SK-N-SH (cell line): ENCODE measurements at regions not wholly inside any gene's neighbourhood (a gene's known extent, or its start where the extent isn't known, plus 50 kb on each side); places are given as distances from the start of the nearest gene placed in this dataset.

Experiments used
- CTCF ChIA-PET: fragments of 300-600, 350-600 bp; formaldehyde crosslinking; extraction: SDS; loops from one replicate; lab custom pipeline; 2021; lab: Yijun Ruan, JAX
- POLR2A ChIA-PET: fragments of 350-600 bp; sonication (Branson Sonifier 250); formaldehyde crosslinking; extraction: SDS; loops from one replicate; lab custom pipeline; 2020; ENCODE audit warnings: antibody characterized with exemption, inconsistent platforms; lab: Yijun Ruan, JAX
- DNase-seq: peaks from one replicate; pipeline ENCODE4 v3.0.0; 2012
- H2AFZ ChIP-seq: fragments of 200-600 bp; sonication (generic); 2 replicates; pipeline ENCODE4 v1.8.1; 2016; ENCODE audit warnings: antibody characterized with exemption, mild to moderate bottlenecking, low read depth
- H3F3A ChIP-seq: fragments of 200-600 bp; sonication (generic); replicated peaks from 2 replicates; pipeline ENCODE3; 2016; ENCODE audit warnings: antibody characterized with exemption, mild to moderate bottlenecking; ENCODE audit not compliant: insufficient read depth
- H3K27ac ChIP-seq, 2 experiments: fragments of 200-500 bp in 1 of 2; fragments of 200-600 bp in 1 of 2; sonication (Bioruptor generic) in 1 of 2; sonication (generic), shearing (Covaris generic) in 1 of 2; 2 replicates each; pipeline versions ENCODE4 v1.5.1 to v1.6.1; 2014 to 2016; ENCODE audit warnings: low read depth in 2 of 2, inconsistent platforms in 1 of 2, low read length in 1 of 2, mild to moderate bottlenecking in 1 of 2, mixed read lengths in 1 of 2
- H3K27me3 ChIP-seq: fragments of 200-600 bp; sonication (generic), shearing (Covaris generic); 2 replicates; pipeline ENCODE4 v1.6.1; 2016; ENCODE audit warnings: mixed run types; ENCODE audit not compliant: insufficient read depth
- H3K36me3 ChIP-seq, 2 experiments: fragments of 200-500 bp in 1 of 2; fragments of 200-600 bp in 1 of 2; sonication (Bioruptor generic) in 1 of 2; sonication (generic) in 1 of 2; replicated peaks in 1 of 2; 2 replicates each; pipeline versions ENCODE3 to v1.5.1; 2014 to 2016; ENCODE audit warnings: low read length in 1 of 2, mild to moderate bottlenecking in 1 of 2; ENCODE audit not compliant: insufficient read depth in 2 of 2, control insufficient read depth in 1 of 2
- H3K4me1 ChIP-seq, 2 experiments: fragments of 200-500 bp in 1 of 2; fragments of 200-600 bp in 1 of 2; sonication (Bioruptor generic) in 1 of 2; sonication (generic), shearing (Covaris generic) in 1 of 2; 2 replicates each; pipeline versions ENCODE4 v1.5.1 to v1.6.1; 2014 to 2016; ENCODE audit warnings: low read depth in 1 of 2, low read length in 1 of 2, mixed run types in 1 of 2; ENCODE audit not compliant: insufficient read depth in 2 of 2, control insufficient read depth in 1 of 2
- H3K4me2 ChIP-seq: fragments of 200-600 bp; sonication (generic), shearing (Covaris generic); 2 replicates; pipeline ENCODE4 v1.6.1; 2017; ENCODE audit warnings: mixed run types
- H3K4me3 ChIP-seq, 2 experiments: fragments of 200-500 bp in 1 of 2; fragments of 200-600 bp in 1 of 2; sonication (Bioruptor generic) in 1 of 2; sonication (generic), shearing (Covaris generic) in 1 of 2; 2 replicates each; pipeline versions ENCODE4 v1.5.1 to v1.8.1; 2014 to 2016; ENCODE audit warnings: low read depth in 2 of 2, inconsistent platforms in 1 of 2, low read length in 1 of 2, mild to moderate bottlenecking in 1 of 2, mixed read lengths in 1 of 2, moderate library complexity in 1 of 2
- H3K79me2 ChIP-seq: fragments of 200-600 bp; sonication (generic); 2 replicates; pipeline ENCODE4 v1.8.1; 2017; ENCODE audit warnings: mild to moderate bottlenecking; ENCODE audit not compliant: insufficient read depth
- H3K9ac ChIP-seq: fragments of 200-600 bp; sonication (generic); 2 replicates; pipeline ENCODE4 v1.6.1; 2017; ENCODE audit warnings: mixed run types
- H3K9me2 ChIP-seq: fragments of 200-600 bp; sonication (generic); 2 replicates; pipeline ENCODE4 v1.6.1; 2017; ENCODE audit warnings: mixed run types
- H3K9me3 ChIP-seq: fragments of 200-600 bp; sonication (generic); 2 replicates; pipeline ENCODE4 v1.6.1; 2017; ENCODE audit warnings: mixed run types, mild to moderate bottlenecking, moderate library complexity
- H4K20me1 ChIP-seq: fragments of 200-600 bp; sonication (generic); 2 replicates; pipeline ENCODE4 v1.6.1; 2017; ENCODE audit warnings: mild to moderate bottlenecking, mixed run types; ENCODE audit not compliant: insufficient read depth
- CHD2 ChIP-seq: fragments of 150-350 bp; IDR thresholded peaks from 2 replicates; pipeline ENCODE4 v1.6.1; 2018; ENCODE audit warnings: low read length; ENCODE audit not compliant: partially characterized antibody
- CTCF ChIP-seq: fragments of 200-600 bp; sonication (generic); IDR thresholded peaks from 2 replicates; pipeline ENCODE4 v1.6.1; 2017; ENCODE audit warnings: antibody characterized with exemption, mild to moderate bottlenecking, moderate library complexity
- ELF1 ChIP-seq: IDR thresholded peaks from 2 replicates; pipeline ENCODE4 v1.4.0; 2012
- EP300 ChIP-seq, 2 experiments: IDR thresholded peaks; 2 replicates each; pipeline versions ENCODE4 v1.4.0 to v1.6.1; 2012; ENCODE audit warnings: borderline replicate concordance in 1 of 2, low read depth in 1 of 2, low read length in 1 of 2
- EZH2phosphoT487 ChIP-seq: fragments of 200-600 bp; sonication (generic); IDR thresholded peaks from 2 replicates; pipeline ENCODE4 v1.6.1; 2017; ENCODE audit warnings: low read depth, mixed run types, mild to moderate bottlenecking, antibody characterized with exemption, moderate library complexity, borderline replicate concordance
- FOXJ3 ChIP-seq: sonication (generic); formaldehyde crosslinking; IDR thresholded peaks from 2 replicates; pipeline ENCODE4 v1.5.1; 2020; ENCODE audit warnings: mild to moderate bottlenecking, missing genetic modification reagents
- GABPA ChIP-seq: IDR thresholded peaks from 2 replicates; pipeline ENCODE4 v1.4.0; 2012; ENCODE audit warnings: low read depth, mild to moderate bottlenecking
- MAX ChIP-seq: IDR thresholded peaks from 2 replicates; pipeline ENCODE4 v1.4.0; 2012; ENCODE audit warnings: low read depth
- POLR2AphosphoS5 ChIP-seq: IDR thresholded peaks from 2 replicates; pipeline ENCODE4 v1.6.1; 2012; ENCODE audit warnings: low read depth, low read length
- RAD21 ChIP-seq: IDR thresholded peaks from 2 replicates; pipeline ENCODE4 v1.6.1; 2012; ENCODE audit warnings: mild to moderate bottlenecking, low read length
- RFX5 ChIP-seq: IDR thresholded peaks from 2 replicates; pipeline ENCODE4 v1.6.1; 2012; ENCODE audit warnings: mild to moderate bottlenecking, improper control_type of control experiment, low read length
- SIN3A ChIP-seq: IDR thresholded peaks from 2 replicates; pipeline ENCODE4 v1.6.1; 2012; ENCODE audit warnings: low read depth, mild to moderate bottlenecking, low read length, moderate library complexity, borderline replicate concordance
- SMC3 ChIP-seq: IDR thresholded peaks from 2 replicates; pipeline ENCODE4 v1.6.1; 2012; ENCODE audit warnings: low read depth, low read length, improper control_type of control experiment
- TAF1 ChIP-seq: IDR thresholded peaks from 2 replicates; pipeline ENCODE4 v1.6.1; 2012; ENCODE audit warnings: low read depth, mild to moderate bottlenecking, low read length, moderate library complexity, borderline replicate concordance
- TCF12 ChIP-seq: IDR thresholded peaks from 2 replicates; pipeline ENCODE4 v1.4.0; 2012
- TEAD4 ChIP-seq: IDR thresholded peaks from 2 replicates; pipeline ENCODE4 v1.4.0; 2012; ENCODE audit warnings: mild to moderate bottlenecking, borderline replicate concordance; ENCODE audit not compliant: insufficient read depth
- USF1 ChIP-seq: IDR thresholded peaks from 2 replicates; pipeline ENCODE4 v1.4.0; 2012; ENCODE audit warnings: low read depth, borderline replicate concordance
- YY1 ChIP-seq: IDR thresholded peaks from 2 replicates; pipeline ENCODE4 v1.4.0; 2012; ENCODE audit warnings: low read depth, mild to moderate bottlenecking
- ZBTB33 ChIP-seq: IDR thresholded peaks from 2 replicates; pipeline ENCODE4 v1.4.0; 2012; ENCODE audit warnings: low read depth, borderline replicate concordance
- WGBS: methylation state at CpG from one replicate; pipeline ENCODE4 v1.1.6; 2017; ENCODE audit warnings: low lambda C conversion rate; 5-methylcytosine and 5-hydroxymethylcytosine counted together
- TF ChIP-seq, protein P1 (sequence below): fragments of 150-350 bp; IDR thresholded peaks from 2 replicates; pipeline ENCODE4 v1.6.1; 2016; ENCODE audit warnings: mild to moderate bottlenecking, low read depth, low read length
- TF ChIP-seq, protein P2 (sequence below): IDR thresholded peaks from 2 replicates; pipeline ENCODE4; 2012

DNA sequence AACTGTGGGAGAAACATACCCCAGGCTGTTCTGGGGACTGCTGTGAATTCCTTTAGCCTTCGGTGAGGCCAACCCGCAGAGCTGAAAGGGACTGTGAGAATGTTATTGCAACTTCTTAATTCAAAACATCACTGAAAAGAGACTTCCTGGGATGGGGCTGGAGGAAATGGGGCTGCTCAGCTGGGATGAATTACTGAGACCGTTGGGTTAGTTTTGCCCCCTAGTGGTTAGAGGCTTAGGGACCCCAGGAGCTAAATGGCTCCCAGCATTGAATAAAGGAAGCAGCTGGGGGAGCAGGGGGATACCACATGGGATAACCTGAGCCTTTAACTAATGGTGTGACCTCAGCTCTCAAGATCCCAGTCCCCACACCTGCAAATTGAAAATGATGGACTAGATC, 941.1 kb upstream of the FANCL start:
- Histone ChIP-seq H3K9me3 (no peaks in the 10 kb centered on the region), H2AFZ (no peak overlapping the region), H3K27ac (no peak overlapping the region), H3K9me2 (no peaks in the 10 kb centered on the region), H3K27me3 (no peaks in the 10 kb centered on the region), H3K36me3 (no peaks in the 10 kb centered on the region), H3K9ac (no peak overlapping the region), H4K20me1 (no peaks in the 10 kb centered on the region), H3K4me2 (no peak overlapping the region), H3K4me1 (no peaks in the 10 kb centered on the region), H3K4me3 (no peak overlapping the region), H3K79me2 (no peaks in the 10 kb centered on the region), H3F3A (no peaks in the 10 kb centered on the region)
- ChIA-PET CTCF (interaction anchor here (0.7 to 2.4 kb wide), 12 partner anchors 10 to 1427 kb away, joined by 3 to 15 read pairs (median 4); no protein-coding TSS in a partner anchor), POLR2A (no interaction called here)
- DNase-seq: peak; percentile 52
- TF ChIP-seq EZH2phosphoT487 (no peak), RAD21 (peak; percentile 61), CTCF (peak; percentile 43), SMC3 (peak; percentile 31; the same call in 1 of the 2 replicates), USF1 (no peak), YY1 (no peak)
- WGBS: 32% methylated on average over 3 of the region's 3 CpGs

DNA sequence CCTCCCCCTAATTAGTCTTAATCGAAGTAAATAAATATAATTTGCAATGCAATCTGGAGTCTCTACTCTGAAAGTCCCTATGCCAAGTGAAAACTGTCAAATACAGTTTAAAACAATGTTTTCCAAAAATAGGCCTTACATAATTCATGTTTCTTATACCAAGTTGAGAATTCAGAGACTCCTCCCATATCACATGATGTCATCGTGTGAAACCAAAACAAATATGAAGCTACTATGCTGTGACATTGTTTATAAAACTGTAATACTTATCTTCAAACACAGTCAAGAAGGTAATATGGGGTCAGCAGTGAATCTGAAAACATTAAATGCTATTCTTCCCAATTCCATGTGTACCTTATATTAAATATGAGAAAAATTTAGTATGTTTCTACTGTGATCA, 940.2 kb upstream of the FANCL start:
- no peak overlapping the region for H3K4me3 ChIP-seq
- no peaks in the 10 kb centered on the region for H3K79me2 ChIP-seq
- no peaks in the 10 kb centered on the region for H4K20me1 ChIP-seq
- H3K27me3 ChIP-seq: no peaks in the 10 kb centered on the region
- no peaks in the 10 kb centered on the region for H3K36me3 ChIP-seq
- H3F3A ChIP-seq: no peaks in the 10 kb centered on the region
- no peaks in the 10 kb centered on the region for H3K9me2 ChIP-seq
- no peak for DNase-seq
- H3K4me1 ChIP-seq: no peaks in the 10 kb centered on the region
- H3K9ac ChIP-seq: no peak overlapping the region
- no peak overlapping the region for H3K4me2 ChIP-seq
- POLR2A ChIA-PET: no interaction called here
- H2AFZ ChIP-seq: no peak overlapping the region
- WGBS: 10% methylated on average over 2 of the region's 2 CpGs
- TF ChIP-seq TEAD4 (no peak), TCF12 (no peak), ZBTB33 (no peak), ELF1 (no peak), EP300 (IDR thresholded peaks at IDR 0.05; ENCODE audit: borderline replicate concordance in 1 of 2, low read depth in 1 of 2, low read length in 1 of 2) (no peak), GABPA (no peak), TAF1 (no peak), FOXJ3 (CRISPR knock-in tag) (no peak), SMC3 (no peak), EZH2phosphoT487 (no peak), SIN3A (no peak), RFX5 (no peak), POLR2AphosphoS5 (no peak), MAX (no peak), CHD2 (no peak), YY1 (no peak)
- TF ChIP-seq, protein P1, sequence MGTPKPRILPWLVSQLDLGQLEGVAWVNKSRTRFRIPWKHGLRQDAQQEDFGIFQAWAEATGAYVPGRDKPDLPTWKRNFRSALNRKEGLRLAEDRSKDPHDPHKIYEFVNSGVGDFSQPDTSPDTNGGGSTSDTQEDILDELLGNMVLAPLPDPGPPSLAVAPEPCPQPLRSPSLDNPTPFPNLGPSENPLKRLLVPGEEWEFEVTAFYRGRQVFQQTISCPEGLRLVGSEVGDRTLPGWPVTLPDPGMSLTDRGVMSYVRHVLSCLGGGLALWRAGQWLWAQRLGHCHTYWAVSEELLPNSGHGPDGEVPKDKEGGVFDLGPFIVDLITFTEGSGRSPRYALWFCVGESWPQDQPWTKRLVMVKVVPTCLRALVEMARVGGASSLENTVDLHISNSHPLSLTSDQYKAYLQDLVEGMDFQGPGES: no peak
- TF ChIP-seq, protein P2, sequence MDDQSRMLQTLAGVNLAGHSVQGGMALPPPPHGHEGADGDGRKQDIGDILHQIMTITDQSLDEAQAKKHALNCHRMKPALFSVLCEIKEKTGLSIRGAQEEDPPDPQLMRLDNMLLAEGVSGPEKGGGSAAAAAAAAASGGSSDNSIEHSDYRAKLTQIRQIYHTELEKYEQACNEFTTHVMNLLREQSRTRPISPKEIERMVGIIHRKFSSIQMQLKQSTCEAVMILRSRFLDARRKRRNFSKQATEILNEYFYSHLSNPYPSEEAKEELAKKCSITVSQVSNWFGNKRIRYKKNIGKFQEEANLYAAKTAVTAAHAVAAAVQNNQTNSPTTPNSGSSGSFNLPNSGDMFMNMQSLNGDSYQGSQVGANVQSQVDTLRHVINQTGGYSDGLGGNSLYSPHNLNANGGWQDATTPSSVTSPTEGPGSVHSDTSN: no peak
- H3K9me3 ChIP-seq: no peaks in the 10 kb centered on the region
- H3K27ac ChIP-seq: no peak overlapping the region
- CTCF ChIA-PET: interaction anchor here (1.0 to 1.9 kb wide), 3 partner anchors 13 to 18 kb away, joined by 3 to 8 read pairs (median 5); no protein-coding TSS in a partner anchor
